Spinal cord (tissue), 9 donors: ENCODE measurements at regions not wholly inside any gene's neighbourhood (a gene's known extent, or its start where the extent isn't known, plus 50 kb on each side); places are given as distances from the start of the nearest gene placed in this dataset.

Experiments
- DNase-seq, 6 donors: peaks; one replicate each; pipeline versions ENCODE4 v3.0.0 to v3.0.0-alpha.2; 2013 to 2015; ENCODE audit warnings: low spot score in 6 of 6, low read depth in 4 of 6
- H3K27ac ChIP-seq: one replicate; pipeline ENCODE4 v1.5.1; 2013; ENCODE audit warnings: low read depth, low read length, control low read depth
- H3K27me3 ChIP-seq: one replicate; pipeline ENCODE4 v1.6.1; 2013; ENCODE audit warnings: low read length; ENCODE audit not compliant: control insufficient read depth, insufficient read depth
- H3K36me3 ChIP-seq: one replicate; pipeline ENCODE4 v1.6.1; 2013; ENCODE audit warnings: low read length; ENCODE audit not compliant: control insufficient read depth, insufficient read depth
- H3K4me1 ChIP-seq: one replicate; pipeline ENCODE4 v1.6.1; 2013; ENCODE audit warnings: low read length; ENCODE audit not compliant: control insufficient read depth, insufficient read depth
- H3K4me3 ChIP-seq: one replicate; pipeline ENCODE4 v1.5.1; 2013; ENCODE audit warnings: low read depth, low read length, control low read depth
- H3K9me3 ChIP-seq: one replicate; pipeline ENCODE4 v1.6.1; 2013; ENCODE audit warnings: low read length; ENCODE audit not compliant: control insufficient read depth, insufficient read depth
- WGBS: methylation state at CpG from one replicate; pipeline ENCODE4 v1.1.5; 2013; ENCODE audit warnings: missing lambda C conversion rate; ENCODE audit not compliant: insufficient coverage; 5-methylcytosine and 5-hydroxymethylcytosine counted together
- donor health status: healthy.

- H3K4me1 ChIP-seq = peaks cover 3% of the 10 kb centered on the region
- H3K36me3 ChIP-seq = no peaks in the 10 kb centered on the region
- DNase-seq = no peak
- no peaks in the 10 kb centered on the region for H3K9me3 ChIP-seq
- H3K27ac ChIP-seq = no peak overlapping the region
- no peak overlapping the region for H3K4me3 ChIP-seq
- H3K27me3 ChIP-seq = no peaks in the 10 kb centered on the region
Measured at GRCh38 chr12:28824849-28825248, 324.2 kb upstream of the FAR2 start.

- no peak for DNase-seq
- H3K27me3 ChIP-seq = no peaks in the 10 kb centered on the region
- no peaks in the 10 kb centered on the region for H3K36me3 ChIP-seq
- peaks cover 3% of the 10 kb centered on the region for H3K4me1 ChIP-seq
- no peak overlapping the region for H3K27ac ChIP-seq
- H3K4me3 ChIP-seq = no peak overlapping the region
- H3K9me3 ChIP-seq = no peaks in the 10 kb centered on the region
Measured at GRCh38 chr12:28826766-28827165, 322.3 kb upstream of the FAR2 start.

GRCh38 chr12:28827861-28828260, 321.2 kb upstream of the FAR2 start:
- no peaks in the 10 kb centered on the region for H3K27me3 ChIP-seq
- peaks cover 3% of the 10 kb centered on the region for H3K4me1 ChIP-seq
- no peak overlapping the region for H3K27ac ChIP-seq
- DNase-seq = peak in 4 of 6 donors; percentile 4 to 42 (median 18)
- H3K9me3 ChIP-seq = no peaks in the 10 kb centered on the region
- H3K36me3 ChIP-seq = no peaks in the 10 kb centered on the region
- no peak overlapping the region for H3K4me3 ChIP-seq
- 31% methylated on average over 2 of the region's 3 CpGs for WGBS

GRCh38 chr12:28828318-28828717, 320.8 kb upstream of the FAR2 start:
- DNase-seq = peak in 3 of 6 donors; percentile 3 to 33 (median 11)
- Histone ChIP-seq H3K27me3 (no peaks in the 10 kb centered on the region), H3K27ac (no peak overlapping the region), H3K4me1 (peaks cover 3% of the 10 kb centered on the region), H3K9me3 (no peaks in the 10 kb centered on the region), H3K36me3 (no peaks in the 10 kb centered on the region), H3K4me3 (no peak overlapping the region)
- 59% methylated on average over 2 of the region's 2 CpGs for WGBS

GRCh38 chr12:28830491-28830890, 318.6 kb upstream of the FAR2 start:
- no peak overlapping the region for H3K27ac ChIP-seq
- 76% methylated on average over 11 of the region's 11 CpGs for WGBS
- H3K4me1 ChIP-seq = peaks cover 3% of the 10 kb centered on the region
- H3K27me3 ChIP-seq = no peaks in the 10 kb centered on the region
- H3K9me3 ChIP-seq = no peaks in the 10 kb centered on the region
- no peak overlapping the region for H3K4me3 ChIP-seq
- no peak for DNase-seq
- H3K36me3 ChIP-seq = no peaks in the 10 kb centered on the region

- no peaks in the 10 kb centered on the region for H3K27me3 ChIP-seq
- no peak overlapping the region for H3K4me3 ChIP-seq
- no peaks in the 10 kb centered on the region for H3K9me3 ChIP-seq
- H3K4me1 ChIP-seq = no peaks in the 10 kb centered on the region
- H3K27ac ChIP-seq = no peak overlapping the region
- no peak for DNase-seq
- no CpG with 5 or more reads among the region's 2 CpGs for WGBS
- no peaks in the 10 kb centered on the region for H3K36me3 ChIP-seq
Measured at GRCh38 chr12:28844718-28845117, 304.4 kb upstream of the FAR2 start.

GRCh38 chr12:28851781-28852180, 297.3 kb upstream of the FAR2 start:
- 84% methylated on average over 2 of the region's 6 CpGs for WGBS

GRCh38 chr12:28855761-28856310, 293.2 kb upstream of the FAR2 start:
- no CpG with 5 or more reads among the region's 4 CpGs for WGBS
- DNase-seq = peak in 1 of 6 donors; percentile 3

More at GRCh38 chr12:28851781-28852180, 297.3 kb upstream of the FAR2 start:
- no peak overlapping the region for H3K4me3 ChIP-seq
- H3K4me1 ChIP-seq = no peaks in the 10 kb centered on the region
- no peaks in the 10 kb centered on the region for H3K27me3 ChIP-seq
- no peak for DNase-seq
- H3K36me3 ChIP-seq = no peaks in the 10 kb centered on the region
- H3K27ac ChIP-seq = no peak overlapping the region
- H3K9me3 ChIP-seq = no peaks in the 10 kb centered on the region

GRCh38 chr12:28857369-28857768, 291.7 kb upstream of the FAR2 start:
- Histone ChIP-seq H3K27ac (no peak overlapping the region), H3K9me3 (no peaks in the 10 kb centered on the region), H3K36me3 (no peaks in the 10 kb centered on the region), H3K4me3 (no peak overlapping the region), H3K27me3 (no peaks in the 10 kb centered on the region), H3K4me1 (no peaks in the 10 kb centered on the region)
- DNase-seq = peak in 1 of 6 donors; percentile 26

More at GRCh38 chr12:28855761-28856310, 293.2 kb upstream of the FAR2 start:
- Histone ChIP-seq H3K27me3 (no peaks in the 10 kb centered on the region), H3K9me3 (no peaks in the 10 kb centered on the region), H3K4me1 (no peaks in the 10 kb centered on the region), H3K4me3 (no peak overlapping the region), H3K36me3 (no peaks in the 10 kb centered on the region), H3K27ac (no peak overlapping the region)

- no peak for DNase-seq
- 80% methylated on average over 1 of the region's 2 CpGs for WGBS
- H3K9me3 ChIP-seq = no peaks in the 10 kb centered on the region
Measured at GRCh38 chr12:28859551-28859950, 289.5 kb upstream of the FAR2 start.

More at GRCh38 chr12:28859551-28859950, 289.5 kb upstream of the FAR2 start:
- H3K4me1 ChIP-seq = no peaks in the 10 kb centered on the region
- H3K4me3 ChIP-seq = no peak overlapping the region
- no peaks in the 10 kb centered on the region for H3K27me3 ChIP-seq
- H3K36me3 ChIP-seq = no peaks in the 10 kb centered on the region
- no peak overlapping the region for H3K27ac ChIP-seq
